SKM-1 (cell line): ENCODE measurements at regions not wholly inside any gene's neighbourhood (a gene's known extent, or its start where the extent isn't known, plus 50 kb on each side); places are given as distances from the start of the nearest gene placed in this dataset.
A peak's percentile ranks its signal among the peaks of the same experiment; 100 is the strongest.
"Not testable (repeated sequence)": the region's sequence is repeated elsewhere in the genome, so short reads cannot be mapped to it uniquely, and the experiment has no call there.

ENCODE experiments used
- DNase-seq: peaks from one replicate; lab custom pipeline; 2025; ENCODE audit not compliant: unreplicated experiment; lab: John Stamatoyannopoulos, UW

DNA sequence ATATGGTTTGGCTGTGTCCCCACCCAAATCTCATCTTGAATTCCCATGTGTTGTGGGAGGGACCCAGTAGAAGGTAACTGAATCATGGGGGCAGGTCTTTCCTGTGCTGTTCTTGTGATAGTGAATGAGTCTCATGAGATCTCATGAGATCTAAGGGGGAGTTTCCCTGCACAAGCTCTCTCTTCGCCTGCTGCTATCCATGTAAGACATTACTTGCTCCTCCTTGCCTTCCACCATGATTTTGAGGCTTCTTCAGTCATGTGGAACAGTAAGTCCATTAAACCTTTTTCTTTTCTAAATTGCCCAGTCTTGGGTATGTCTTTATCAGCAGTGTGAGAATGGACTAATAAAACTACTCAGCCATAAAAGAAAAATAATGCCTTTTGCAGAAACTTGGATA lies 80.8 kb upstream of the SERPINE2 start:
- DNase-seq: not testable (repeated sequence)

DNA sequence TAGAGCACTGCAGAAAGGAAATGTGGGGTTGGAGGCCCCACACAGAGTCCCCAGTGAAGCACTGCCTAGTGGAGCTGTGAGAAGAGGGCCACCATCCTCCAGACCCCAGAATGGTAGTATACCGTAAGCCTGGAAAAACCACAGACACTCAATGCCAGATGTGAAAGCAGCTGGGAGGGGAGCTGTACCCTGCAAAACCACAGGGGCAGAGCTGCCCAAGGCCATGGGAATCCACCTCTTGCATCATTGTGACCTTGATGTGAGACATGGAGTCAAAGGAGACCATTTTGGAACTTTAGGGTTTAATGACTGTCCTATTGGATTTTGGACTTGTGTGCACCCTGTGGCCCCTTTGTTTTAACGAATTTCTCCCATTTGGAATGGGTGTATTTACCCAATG lies 75.3 kb upstream of the SERPINE2 start:
- DNase-seq: no peak

DNA sequence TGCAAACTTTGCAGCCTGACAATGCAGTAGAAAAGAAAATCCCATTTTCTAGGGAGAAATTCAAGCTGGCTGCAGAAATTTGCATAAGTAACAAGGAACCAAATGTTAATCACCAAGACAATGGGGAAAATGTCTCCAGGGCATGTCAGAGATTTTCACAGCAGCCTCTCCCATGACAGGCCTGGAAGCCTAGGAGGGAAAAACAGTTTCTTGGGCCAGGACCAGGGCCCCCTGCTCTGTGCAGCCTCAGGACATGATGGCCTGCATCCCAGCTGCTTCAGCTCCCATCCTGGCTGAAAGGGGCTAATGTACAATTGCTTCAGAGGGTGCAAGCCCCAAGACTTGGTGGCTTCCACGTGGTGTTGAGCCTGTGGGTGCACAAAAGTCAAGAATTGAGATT lies 74.8 kb upstream of the SERPINE2 start:
- DNase-seq: not testable (repeated sequence)

GRCh38 chr2:224111576-224111975 lies 72.5 kb upstream of the SERPINE2 start:
- DNase-seq: no peak

GRCh38 chr2:224110811-224111210 lies 71.7 kb upstream of the SERPINE2 start:
- DNase-seq: no peak

DNA sequence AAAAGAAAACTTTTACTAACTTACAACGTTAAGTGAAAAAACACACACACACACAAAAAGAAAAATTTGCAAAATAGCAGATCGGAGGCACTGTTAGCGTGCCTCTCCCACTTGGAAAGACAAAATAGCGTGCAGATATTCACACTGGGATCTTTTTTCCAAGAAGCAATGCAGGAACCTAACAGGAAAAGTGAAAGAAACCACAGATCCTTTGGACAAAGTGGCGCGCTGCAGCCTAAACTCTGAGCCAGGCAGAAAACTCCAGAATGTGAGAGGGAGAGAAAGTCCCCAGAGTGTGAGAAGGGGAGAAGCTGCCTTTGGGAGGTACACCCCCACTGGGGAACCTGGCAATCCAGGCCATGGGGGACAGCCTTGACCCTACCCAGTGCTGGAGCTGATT lies 70.7 kb upstream of the SERPINE2 start:
- no peak for DNase-seq

- DNase-seq: no peak
Measured at GRCh38 chr2:224106794-224107193, 67.7 kb upstream of the SERPINE2 start.

GRCh38 chr2:224104668-224105386 lies 65.7 kb upstream of the SERPINE2 start:
- DNase-seq: no peak

GRCh38 chr2:224103651-224104050 lies 64.6 kb upstream of the SERPINE2 start:
- DNase-seq: no peak

- no peak for DNase-seq
Measured at GRCh38 chr2:224102991-224103390, 63.9 kb upstream of the SERPINE2 start.

DNA sequence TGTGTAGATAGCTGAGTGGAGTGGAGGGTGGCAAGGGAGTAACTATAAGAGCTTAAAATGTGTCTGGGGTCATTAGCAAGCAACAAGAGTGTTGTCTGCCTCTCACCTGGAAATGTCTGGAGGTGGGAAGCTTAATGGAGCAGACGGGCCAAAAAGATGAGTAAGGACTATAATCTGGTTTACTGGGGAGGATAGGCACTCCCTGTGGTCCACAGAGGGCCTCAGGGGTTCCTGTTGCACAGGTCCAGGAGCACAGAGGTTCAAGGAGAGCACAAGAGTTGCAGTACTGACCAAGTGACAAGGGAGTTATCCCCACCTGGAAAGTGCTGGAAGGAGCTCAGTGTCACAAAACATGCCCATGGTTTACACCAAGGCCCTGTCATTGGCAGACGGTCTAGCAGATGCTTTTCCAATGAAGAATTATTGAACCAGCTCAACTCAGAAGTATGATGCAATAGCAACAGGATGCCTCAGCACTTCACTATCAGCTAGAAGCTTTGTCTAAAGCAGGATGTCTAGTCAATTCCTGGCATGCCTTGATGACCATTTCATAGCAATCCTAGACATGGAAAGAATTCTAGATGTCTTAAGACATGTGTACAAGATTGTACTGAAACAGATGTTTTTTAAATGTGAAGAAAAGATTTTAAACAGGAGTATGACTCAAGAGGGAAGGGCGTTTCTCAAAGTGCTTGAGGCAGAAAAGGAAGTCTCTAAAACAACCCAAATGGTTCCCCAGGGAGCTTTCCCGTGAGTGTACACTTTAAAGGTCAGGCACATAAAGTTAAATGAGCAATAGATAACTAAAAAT lies 62.9 kb upstream of the SERPINE2 start:
- DNase-seq: peak; percentile 5

GRCh38 chr2:224099861-224100643 lies 61.0 kb upstream of the SERPINE2 start:
- no peak for DNase-seq

DNA sequence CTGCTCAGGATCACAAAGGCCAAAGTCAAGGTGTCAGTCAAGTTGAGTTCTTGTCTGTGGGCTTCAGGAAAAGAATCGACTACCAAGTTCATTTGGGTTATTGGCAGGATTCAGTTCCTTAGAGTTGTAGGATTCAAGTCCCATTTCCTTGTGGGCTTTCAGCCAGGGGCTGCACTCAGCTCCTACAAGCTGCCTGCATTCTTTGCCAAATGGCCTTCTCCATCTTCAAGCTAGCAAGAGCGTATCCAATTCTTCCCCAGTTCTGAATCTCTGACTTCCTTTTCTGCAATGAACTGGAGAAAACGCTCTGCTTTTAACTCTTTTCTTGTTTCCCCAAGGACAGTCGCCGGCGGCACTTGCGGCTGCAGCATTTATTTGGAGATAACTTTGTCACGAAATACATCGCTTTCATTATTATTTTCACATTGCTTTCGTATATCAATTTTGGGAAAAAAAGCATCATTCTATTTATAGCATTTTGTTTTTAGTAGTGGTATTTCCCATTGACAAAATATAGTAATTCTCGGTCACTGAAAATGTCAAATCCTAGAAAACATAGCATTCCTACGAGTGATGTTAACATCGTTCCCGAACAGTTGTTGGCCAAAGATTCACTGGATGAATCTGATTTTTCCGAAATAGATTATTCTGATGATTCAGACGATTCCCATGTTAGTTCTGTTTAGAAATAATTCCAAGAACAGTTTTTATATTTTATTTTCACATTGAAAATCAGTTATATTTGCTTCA lies 59.6 kb upstream of the SERPINE2 start:
- no peak for DNase-seq

DNA sequence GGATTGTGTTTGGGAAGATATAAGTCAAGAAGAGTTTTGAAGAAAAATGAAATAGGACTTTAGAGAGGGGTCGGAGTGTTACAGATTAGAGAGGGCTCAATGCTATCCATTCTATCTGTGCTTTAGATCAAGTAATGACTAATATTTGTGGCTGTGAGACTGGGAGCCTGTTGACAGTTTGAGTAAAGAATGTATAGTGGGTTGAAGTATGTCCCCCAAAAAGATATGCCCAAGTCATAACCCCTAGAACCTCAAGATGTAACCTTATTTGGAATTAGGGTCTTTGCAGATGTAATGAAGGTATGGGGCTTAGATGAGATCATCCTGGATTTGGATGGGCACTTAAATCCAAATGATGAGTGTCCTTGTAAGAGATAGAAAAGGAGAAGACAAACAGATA lies 55.3 kb upstream of the SERPINE2 start:
- DNase-seq: no peak

GRCh38 chr2:224091671-224092070 lies 52.6 kb upstream of the SERPINE2 start:
- DNase-seq: not testable (repeated sequence)

DNA sequence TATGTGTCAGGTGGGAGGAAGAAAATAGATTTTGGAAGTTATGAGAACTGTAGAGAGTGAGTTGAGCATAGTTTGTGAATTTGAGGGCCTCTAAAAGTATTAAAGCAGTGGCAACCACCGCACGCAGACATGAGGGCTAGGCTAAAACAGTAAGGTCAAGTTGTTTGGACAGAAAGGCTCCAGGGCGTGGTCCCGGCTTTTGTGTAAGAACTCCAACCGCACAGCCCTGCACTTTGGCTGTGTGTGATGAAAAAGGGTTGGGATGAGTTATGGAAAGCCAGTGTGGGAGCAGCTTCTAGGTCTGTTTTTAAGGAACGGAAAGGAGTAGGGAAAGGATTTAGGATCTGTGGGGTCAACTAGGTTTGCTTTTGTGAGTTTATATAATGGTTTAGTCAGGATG lies 50.5 kb upstream of the SERPINE2 start:
- not testable (repeated sequence) for DNase-seq
